ENCODE measurements at regions not wholly inside any gene's neighbourhood (a gene's known extent, or its start where the extent isn't known, plus 50 kb on each side); places are given as distances from the start of the nearest gene placed in this dataset.

DNA sequence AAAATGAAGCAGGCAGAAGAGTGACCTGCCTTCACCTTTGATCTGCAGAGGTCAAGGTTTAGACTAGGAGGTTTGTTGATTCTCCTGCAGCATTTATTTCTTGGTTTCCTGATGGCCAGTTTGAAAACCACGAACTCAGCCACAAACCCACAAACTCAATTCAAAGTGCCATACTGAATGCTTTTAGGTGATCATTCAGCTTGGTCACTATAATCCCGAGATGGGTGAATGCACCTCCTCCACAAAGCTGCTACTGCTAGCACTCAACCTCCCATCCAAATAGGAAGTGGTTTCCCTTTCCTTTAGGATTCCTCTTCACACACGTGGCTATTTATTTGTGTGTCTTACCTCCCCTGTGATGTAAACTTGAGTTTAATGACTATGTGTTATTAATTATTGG, 225.2 kb downstream of the MID1 start (continued):
- TF ChIP-seq, protein P1, sequence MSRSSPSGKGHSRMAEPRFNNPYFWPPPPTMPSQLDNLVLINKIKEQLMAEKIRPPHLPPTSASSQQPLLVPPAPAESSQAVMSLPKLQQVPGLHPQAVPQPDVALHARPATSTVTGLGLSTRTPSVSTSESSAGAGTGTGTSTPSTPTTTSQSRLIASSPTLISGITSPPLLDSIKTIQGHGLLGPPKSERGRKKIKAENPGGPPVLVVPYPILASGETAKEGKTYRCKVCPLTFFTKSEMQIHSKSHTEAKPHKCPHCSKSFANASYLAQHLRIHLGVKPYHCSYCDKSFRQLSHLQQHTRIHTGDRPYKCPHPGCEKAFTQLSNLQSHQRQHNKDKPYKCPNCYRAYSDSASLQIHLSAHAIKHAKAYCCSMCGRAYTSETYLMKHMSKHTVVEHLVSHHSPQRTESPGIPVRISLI (tag by site-specific recombination; IDR thresholded peaks at IDR 0.05), result no peak
- TF ChIP-seq ZBTB7A (tag by site-specific recombination; IDR thresholded peaks at IDR 0.05; ENCODE audit: low read depth) (no peak), ZNF660 (tag by site-specific recombination; IDR thresholded peaks at IDR 0.05) (no peak), ZNF510 (tag by site-specific recombination; IDR thresholded peaks at IDR 0.05; ENCODE audit: insufficient replicate concordance) (no peak), SP2 (tag by site-specific recombination; IDR thresholded peaks at IDR 0.05) (no peak), ZNF645 (tag by site-specific recombination; IDR thresholded peaks at IDR 0.05) (no peak), ZNF280D (tag by site-specific recombination; IDR thresholded peaks at IDR 0.05) (no peak), ZIC2 (tag by site-specific recombination; IDR thresholded peaks at IDR 0.05) (no peak), ZNF169 (tag by site-specific recombination; IDR thresholded peaks at IDR 0.05) (no peak)

Data from HEK293 (cell line).